Stimulated activated CD4-positive, alpha-beta T cell treated with anti-CD3 and anti-CD28 coated beads, Interleukin-2, amount 100 ng/mL, for 24 hours (primary cell): ENCODE measurements at regions not wholly inside any gene's neighbourhood (a gene's known extent, or its start where the extent isn't known, plus 50 kb on each side); places are given as distances from the start of the nearest gene placed in this dataset.
"Not testable (repeated sequence)": the region's sequence is repeated elsewhere in the genome, so short reads cannot be mapped to it uniquely, and the experiment has no call there.

ENCODE experiments used
- DNase-seq, 2 donors: peaks; one replicate each; pipeline ENCODE4 v3.0.0-alpha.2; 2020

DNA sequence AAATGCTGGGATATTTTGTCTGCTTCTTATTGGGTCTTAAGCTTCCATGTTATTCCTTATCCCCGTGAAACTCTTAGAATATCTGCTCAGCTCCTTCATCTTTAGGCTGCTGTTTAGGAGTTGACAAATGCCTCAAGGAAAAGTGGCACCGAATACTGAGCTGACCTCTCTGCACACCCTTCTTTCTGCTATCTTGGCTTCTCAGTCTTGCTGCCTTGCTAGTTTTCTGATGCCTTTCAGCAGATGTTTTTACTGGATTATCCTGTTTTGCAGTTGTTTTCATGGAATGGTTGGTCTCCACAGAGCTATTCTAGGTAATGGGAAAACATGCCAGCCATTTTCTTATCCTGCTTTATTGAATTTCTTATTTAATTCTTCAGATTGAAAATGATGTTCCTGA is 86.3 kb downstream of the GYPE start:
- DNase-seq = no peak

DNA sequence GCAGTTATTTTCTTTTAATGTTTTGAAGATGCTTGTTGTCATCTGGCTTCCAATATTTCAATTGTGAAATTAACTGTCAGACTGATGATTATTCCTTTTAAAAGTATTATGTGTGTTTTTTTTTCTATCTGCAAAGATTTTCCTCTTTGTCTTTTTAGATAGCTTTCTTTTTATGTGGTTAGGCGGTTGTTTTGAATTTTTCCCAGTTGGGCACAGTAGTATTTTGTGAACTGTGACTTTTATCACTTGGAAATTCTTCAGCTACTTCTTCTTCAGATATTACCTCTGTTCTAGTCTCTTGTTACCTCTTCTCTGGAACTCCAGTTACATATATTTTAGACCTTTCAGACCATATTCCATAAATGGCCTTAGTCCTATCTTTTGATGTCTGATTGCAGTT is 87.5 kb downstream of the GYPE start:
- DNase-seq = not testable (repeated sequence)

DNA sequence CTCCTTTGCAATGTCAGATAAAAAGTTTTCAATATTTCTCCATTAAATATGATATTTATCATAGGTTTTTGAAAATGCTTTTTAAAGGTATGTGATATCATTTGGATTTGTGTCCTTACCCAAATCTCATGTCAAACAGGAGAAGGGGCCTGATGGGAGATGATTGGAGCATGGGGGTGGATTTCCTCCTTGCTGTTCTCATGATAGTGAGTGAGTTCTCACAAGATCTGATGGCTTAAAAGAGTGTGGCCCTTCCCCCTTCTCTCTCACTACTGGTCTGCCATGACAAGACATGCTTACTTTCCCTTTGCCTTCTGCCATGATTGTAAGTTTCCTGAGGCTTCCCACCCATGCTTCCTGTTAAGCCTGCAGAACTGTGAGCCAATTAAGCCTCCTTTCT is 90.0 kb downstream of the GYPE start:
- not testable (repeated sequence) for DNase-seq

GRCh38 chr4:143813431-143814154 is 91.8 kb downstream of the GYPE start:
- not testable (repeated sequence) for DNase-seq

GRCh38 chr4:143791693-143792092 is 91.2 kb upstream of the FREM3 start:
- not testable (repeated sequence) for DNase-seq

DNA sequence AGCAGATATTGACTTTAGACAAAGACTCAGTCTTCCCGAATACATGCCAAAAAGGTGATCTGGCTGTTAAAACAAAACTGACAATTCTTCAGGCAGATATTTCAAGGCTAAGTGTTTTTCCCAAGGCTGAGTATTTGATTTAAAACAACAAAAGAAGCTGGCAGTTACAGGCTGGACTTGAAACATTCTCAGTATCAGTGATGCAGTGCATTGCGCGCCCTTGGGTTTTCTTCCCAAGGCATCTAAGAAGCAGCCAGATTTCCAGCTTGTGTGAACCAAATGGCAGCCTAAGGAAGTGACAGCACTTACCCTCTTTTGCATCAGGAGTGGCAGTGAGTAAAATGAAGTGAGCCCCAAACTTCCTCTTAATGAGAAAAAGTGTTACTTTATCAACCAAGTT is 90.0 kb upstream of the FREM3 start:
- not testable (repeated sequence) for DNase-seq

DNA sequence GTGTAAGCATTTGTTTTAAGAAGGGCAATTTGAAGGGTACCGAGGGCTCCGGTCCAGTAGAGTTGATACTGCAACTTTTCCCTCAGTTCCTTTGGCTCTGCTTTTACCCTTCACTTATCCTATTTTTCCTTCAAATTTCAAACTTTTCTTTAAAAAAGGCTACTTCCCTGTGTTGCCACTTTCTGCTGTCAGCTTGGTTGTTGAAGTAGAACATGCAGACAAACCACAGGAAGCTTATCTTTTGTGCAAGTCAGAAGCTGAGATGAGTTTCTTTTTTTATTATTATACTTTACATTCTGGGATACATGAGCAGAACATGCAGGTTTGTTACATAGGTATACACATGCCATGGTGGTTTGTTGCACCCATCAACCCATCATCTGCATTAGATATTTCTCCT is 89.1 kb upstream of the FREM3 start:
- not testable (repeated sequence) for DNase-seq

DNA sequence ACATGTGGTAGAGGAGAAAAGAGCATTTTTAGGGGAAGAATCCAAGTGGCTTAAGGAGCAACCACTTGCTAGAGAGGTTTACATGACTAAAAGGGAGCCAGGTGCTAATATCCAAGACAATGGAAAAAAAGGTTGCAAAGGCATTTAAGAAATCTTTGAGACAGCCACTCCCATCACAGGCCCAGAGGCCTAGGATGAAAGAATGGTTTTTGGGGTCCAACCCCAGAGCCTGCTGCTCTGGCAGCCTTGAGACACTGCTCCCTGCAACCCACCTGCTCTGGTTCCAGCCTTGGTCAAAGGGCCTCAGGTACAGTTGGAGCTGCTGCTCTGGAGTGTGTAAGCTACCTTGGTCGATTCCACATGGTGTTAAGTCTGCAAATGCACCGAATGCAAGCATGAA is 84.1 kb upstream of the FREM3 start:
- DNase-seq = no peak

DNA sequence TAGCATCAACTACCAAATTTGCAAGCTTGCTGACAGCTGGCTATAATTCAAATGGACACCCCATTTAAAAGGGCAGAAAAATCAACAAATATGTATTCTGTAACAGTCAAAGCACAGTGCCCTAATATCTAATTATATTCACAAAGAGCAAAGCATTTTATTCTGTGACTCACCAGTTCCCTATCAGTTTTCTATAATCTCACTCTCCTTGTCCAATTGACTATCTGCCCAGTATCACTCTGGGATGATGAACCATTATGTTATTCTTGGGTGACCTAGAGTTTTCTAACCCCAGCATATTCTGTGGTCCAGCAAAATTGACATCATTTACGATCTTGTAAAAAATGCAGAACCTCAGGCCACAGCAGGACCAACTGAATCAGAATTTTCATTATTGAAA is 82.0 kb upstream of the FREM3 start:
- DNase-seq = no peak

DNA sequence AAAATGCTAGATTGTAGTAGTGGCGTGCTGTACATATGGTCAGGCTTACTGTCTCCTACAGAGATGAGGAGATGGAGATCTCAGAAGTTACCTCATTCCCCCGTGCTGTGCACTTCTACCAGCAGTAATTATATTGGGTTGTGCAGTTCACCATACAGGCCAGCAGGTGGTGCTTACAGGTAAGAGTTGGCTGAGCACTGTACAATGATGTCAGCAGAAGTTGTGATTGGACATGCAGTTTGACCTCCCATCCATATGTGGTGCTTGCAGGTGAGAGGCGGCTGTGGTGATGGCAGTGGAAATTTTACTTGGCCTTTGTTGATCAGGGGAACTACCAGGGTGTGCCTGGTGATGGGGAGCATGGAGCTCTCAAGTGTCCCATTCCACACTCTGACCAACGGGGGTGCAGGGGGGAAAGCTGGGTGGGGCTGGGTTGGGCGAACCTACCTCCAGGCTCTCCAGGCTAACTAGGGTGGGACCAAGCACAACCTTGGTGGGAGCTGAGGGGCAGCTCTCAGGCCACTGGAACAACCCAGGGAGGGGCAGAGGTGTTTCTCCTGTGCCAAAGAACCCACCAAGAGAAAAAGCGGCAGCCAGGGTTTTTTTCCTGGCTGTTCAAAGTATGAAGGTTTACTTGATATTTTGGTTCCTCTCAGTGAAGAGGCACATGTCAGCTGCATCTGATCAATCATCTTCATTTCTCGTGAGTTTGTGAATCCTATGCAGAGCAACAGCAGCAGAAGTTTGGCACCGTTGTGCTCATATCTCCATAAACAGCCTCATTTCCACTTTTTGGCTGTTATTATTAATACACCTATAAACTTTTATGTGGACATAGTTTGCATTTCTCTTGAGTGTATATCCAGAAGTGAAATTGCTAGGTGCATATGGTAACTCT is 73.8 kb upstream of the FREM3 start:
- peak; percentile 32 to 55 for DNase-seq

- DNase-seq = no peak
Observed at GRCh38 chr4:143771269-143771668, 70.8 kb upstream of the FREM3 start.

- DNase-seq = no peak
Observed at GRCh38 chr4:143768007-143768591, 67.6 kb upstream of the FREM3 start.

DNA sequence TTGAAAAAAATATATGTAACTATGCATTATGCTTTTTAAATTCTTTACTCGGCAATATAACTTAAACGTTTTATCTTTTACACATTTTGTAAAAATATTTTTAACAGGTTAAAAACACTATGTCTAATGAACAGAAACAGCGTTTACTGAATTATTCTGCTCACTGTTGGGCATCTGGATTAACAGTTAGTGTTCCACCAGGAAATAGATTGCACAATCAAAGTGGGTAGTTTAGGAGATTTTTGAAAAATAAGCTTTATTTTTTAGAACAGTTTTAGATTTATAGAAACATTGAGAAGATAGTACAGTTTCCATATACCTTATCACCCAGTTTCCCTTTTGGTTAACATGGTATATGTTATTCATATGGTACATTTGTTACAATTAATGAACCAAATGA is 63.1 kb upstream of the FREM3 start:
- DNase-seq = no peak

DNA sequence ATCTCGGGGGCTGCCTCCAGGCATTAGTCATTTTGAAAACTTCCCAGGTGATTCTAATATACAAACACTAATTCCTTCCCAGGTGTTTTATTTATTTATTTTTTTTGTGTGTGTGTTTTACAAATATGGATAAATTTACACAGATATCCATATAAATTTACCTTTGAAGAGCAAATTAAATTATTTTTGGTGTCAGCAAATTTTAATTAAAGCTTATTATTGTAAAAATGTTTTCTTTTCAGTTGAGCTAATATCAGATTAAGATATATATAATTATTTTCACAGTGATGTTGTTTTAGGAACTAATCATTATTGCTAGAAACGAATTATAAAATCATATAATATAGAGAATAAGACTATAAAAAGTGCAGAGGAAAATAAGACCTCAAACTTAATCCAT is 62.0 kb upstream of the FREM3 start:
- DNase-seq = no peak
